Osteocyte (in vitro differentiated cells): ENCODE measurements at regions not wholly inside any gene's neighbourhood (a gene's known extent, or its start where the extent isn't known, plus 50 kb on each side); places are given as distances from the start of the nearest gene placed in this dataset.

Source experiments
- DNase-seq: peaks from one replicate; pipeline ENCODE4 v3.0.0; 2021; ENCODE audit warnings: mixed read lengths; ENCODE audit not compliant: unreplicated experiment; ENCODE audit errors: extremely low spot score
- H3K27ac Mint-ChIP-seq: one replicate; pipeline ENCODE4 v1.8.0; 2021; ENCODE audit warnings: mild to moderate bottlenecking, mixed read lengths; ENCODE audit not compliant: unreplicated experiment
- H3K27me3 Mint-ChIP-seq: one replicate; pipeline ENCODE4 v1.8.0; 2021; ENCODE audit warnings: mixed read lengths; ENCODE audit not compliant: unreplicated experiment
- H3K36me3 Mint-ChIP-seq: one replicate; pipeline ENCODE4 v1.8.0; 2021; ENCODE audit warnings: mixed read lengths; ENCODE audit not compliant: unreplicated experiment
- H3K4me1 Mint-ChIP-seq: one replicate; pipeline ENCODE4 v1.8.0; 2021; ENCODE audit warnings: mixed read lengths; ENCODE audit not compliant: unreplicated experiment
- H3K4me3 Mint-ChIP-seq: one replicate; pipeline ENCODE4 v1.8.0; 2021; ENCODE audit warnings: mild to moderate bottlenecking, moderate library complexity, mixed read lengths; ENCODE audit not compliant: unreplicated experiment
- H3K9me3 Mint-ChIP-seq: one replicate; pipeline ENCODE4 v1.8.0; 2021; ENCODE audit warnings: mixed read lengths; ENCODE audit not compliant: unreplicated experiment
- CTCF ChIP-seq: fragments of 200-600 bp; sonication (generic); IDR thresholded peaks from 2 replicates; pipeline ENCODE4 v1.5.0; 2021; ENCODE audit warnings: antibody characterized with exemption, mild to moderate bottlenecking, moderate library complexity

GRCh38 chr3:43883729-43884396 is 193.1 kb downstream of the ABHD5 start:
- Mint-ChIP-seq H3K36me3 (no peaks in the 10 kb centered on the region), H3K4me1 (peaks cover 6% of the 10 kb centered on the region), H3K27me3 (no peaks in the 10 kb centered on the region), H3K27ac (no peak overlapping the region), H3K4me3 (no peak overlapping the region), H3K9me3 (no peaks in the 10 kb centered on the region)
- no peak for DNase-seq
- no peak for TF ChIP-seq CTCF

- Mint-ChIP-seq H3K27me3 (no peaks in the 10 kb centered on the region), H3K9me3 (no peaks in the 10 kb centered on the region)
- no peak for TF ChIP-seq CTCF
These were observed 193.8 kb downstream of the ABHD5 start for GRCh38 chr3:43884581-43884980.

GRCh38 chr3:43885908-43886618 is 195.3 kb downstream of the ABHD5 start:
- no peak overlapping the region for H3K27ac Mint-ChIP-seq
- H3K9me3 Mint-ChIP-seq = no peaks in the 10 kb centered on the region
- no peaks in the 10 kb centered on the region for H3K36me3 Mint-ChIP-seq
- H3K4me1 Mint-ChIP-seq = peaks cover 4% of the 10 kb centered on the region
- no peak overlapping the region for H3K4me3 Mint-ChIP-seq
- no peak for DNase-seq
- H3K27me3 Mint-ChIP-seq = no peaks in the 10 kb centered on the region
- TF ChIP-seq CTCF = no peak

More at GRCh38 chr3:43884581-43884980, 193.8 kb downstream of the ABHD5 start:
- H3K27ac Mint-ChIP-seq = no peak overlapping the region
- peaks cover 4% of the 10 kb centered on the region for H3K4me1 Mint-ChIP-seq
- no peak overlapping the region for H3K4me3 Mint-ChIP-seq
- H3K36me3 Mint-ChIP-seq = no peaks in the 10 kb centered on the region
- DNase-seq = no peak

GRCh38 chr3:43892061-43892460 is 201.3 kb downstream of the ABHD5 start:
- Mint-ChIP-seq H3K4me3 (no peak overlapping the region), H3K27ac (no peak overlapping the region), H3K27me3 (peaks cover 2% of the 10 kb centered on the region)

More at GRCh38 chr3:43892061-43892460, 201.3 kb downstream of the ABHD5 start:
- Mint-ChIP-seq H3K9me3 (no peaks in the 10 kb centered on the region), H3K4me1 (peaks cover 20% of the 10 kb centered on the region), H3K36me3 (no peaks in the 10 kb centered on the region)
- TF ChIP-seq CTCF = no peak
- no peak for DNase-seq
